ENCODE measurements at regions not wholly inside any gene's neighbourhood (a gene's known extent, or its start where the extent isn't known, plus 50 kb on each side); places are given as distances from the start of the nearest gene placed in this dataset.

- H3K9me3 ChIP-seq: peaks cover 3 to 6% of the 10 kb centered on the region in 2 donors
Observed at GRCh38 chr15:31488437-31489204, 162.0 kb downstream of the KLF13 start.

GRCh38 chr15:31489281-31489680 is 162.6 kb downstream of the KLF13 start:
- TF ChIP-seq CTCF (IDR thresholded peaks at IDR 0.05) (no peak), POLR2A (IDR thresholded peaks at IDR 0.05) (no peak), EP300 (IDR thresholded peaks at IDR 0.05; ENCODE audit: low read depth) (no peak), POLR2AphosphoS5 (IDR thresholded peaks at IDR 0.05) (no peak)
- peak overlapping the region; percentile 40 to 67 (median 64) for H3K27ac ChIP-seq

More at GRCh38 chr15:31488437-31489204, 162.0 kb downstream of the KLF13 start:
- Histone ChIP-seq H3K27me3 (peaks cover 5% of the 10 kb centered on the region), H3K4me3 (no peak overlapping the region), H3K4me1 (peaks cover 12 to 29% (median 22%) of the 10 kb centered on the region in 4 donors), H3K27ac (peak overlapping the region; percentile 40 to 67 (median 64)), H3K36me3 (no peaks in the 10 kb centered on the region)
- in situ Hi-C loops (cut with MboI; ENCODE audit: low pct_ligation_motif_present in 1 of 4, low pct_unique_long_range_greater_than_20kb in 1 of 4, low sequenced_read_pairs in 3 of 4): loop anchor here in 2 of 4 donors (5.0 to 10.0 kb wide), 2 partner anchors 154 to 276 kb away; no protein-coding TSS in a partner anchor
- intact Hi-C loops (cut with DNase I; ENCODE audit: low total_unique reads): loop anchor here (5.0 kb wide), 1 partner anchor 271 kb away; no protein-coding TSS in a partner anchor
- TF ChIP-seq EP300 (IDR thresholded peaks at IDR 0.05; ENCODE audit: low read depth) (no peak), POLR2AphosphoS5 (IDR thresholded peaks at IDR 0.05) (peak in 2 of 3 donors; percentile 24 to 28), CTCF (IDR thresholded peaks at IDR 0.05) (peak; percentile 87 to 99 (median 93)), POLR2A (IDR thresholded peaks at IDR 0.05) (no peak)
- peak; percentile 75 for DNase-seq
- WGBS, 2 donors (ENCODE audit: low coverage in 1 of 2): 0 to 22% methylated on average over 1 to 7 of the region's 7 CpGs

DNA sequence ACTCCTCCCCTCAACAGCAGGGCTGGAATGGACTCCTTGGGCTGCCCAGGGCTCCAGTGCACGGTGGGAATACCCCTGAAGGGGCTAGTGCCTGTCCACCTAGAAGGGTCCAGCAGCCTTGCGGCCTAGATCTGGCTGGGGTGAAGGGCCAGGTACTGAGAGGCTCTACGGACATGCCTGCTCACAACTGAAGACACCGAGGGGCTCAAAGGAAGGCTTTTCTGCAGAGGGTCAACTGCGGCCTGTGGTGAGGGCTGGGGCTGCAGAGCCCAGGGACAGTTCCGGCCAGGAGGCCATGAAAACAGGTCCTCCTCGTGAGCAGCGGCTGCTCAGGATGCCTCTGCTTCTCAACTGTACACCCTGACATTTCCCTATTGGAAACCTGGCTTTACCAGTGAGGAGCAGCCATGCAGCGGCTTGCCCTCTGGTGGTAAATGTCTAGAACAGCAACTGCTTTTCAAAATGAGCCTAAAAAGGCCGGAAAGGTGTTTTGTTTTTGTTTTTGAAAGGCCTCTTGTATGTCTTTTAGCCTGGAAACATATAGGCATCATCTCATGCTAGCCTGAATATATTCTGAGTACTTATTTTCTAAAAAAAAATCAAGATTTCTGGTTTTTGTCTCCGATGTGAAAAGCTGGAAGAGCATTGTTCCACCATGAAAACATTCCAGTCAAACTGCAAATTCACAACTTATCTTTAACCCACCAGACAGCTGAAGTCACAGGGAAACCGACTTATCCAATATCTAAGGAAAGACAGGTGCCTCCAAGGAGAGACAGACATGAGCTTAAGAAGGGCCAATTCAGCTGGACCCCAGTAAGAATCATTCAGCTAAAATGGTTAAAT is 163.4 kb downstream of the KLF13 start:
- in situ Hi-C loops (cut with MboI; ENCODE audit: low pct_ligation_motif_present in 1 of 4, low pct_unique_long_range_greater_than_20kb in 1 of 4, low sequenced_read_pairs in 3 of 4) (loop anchor here (5.0 to 10.0 kb wide), 6 partner anchors 55 to 295 kb away; no protein-coding TSS in a partner anchor), intact Hi-C loops (cut with DNase I; ENCODE audit: low total_unique reads) (loop anchor here (5.0 kb wide), 1 partner anchor 273 kb away; no protein-coding TSS in a partner anchor)
- Histone ChIP-seq H3K4me3 (no peak overlapping the region), H3K36me3 (no peaks in the 10 kb centered on the region), H3K27me3 (no peaks in the 10 kb centered on the region), H3K4me1 (peaks cover 12 to 29% (median 22%) of the 10 kb centered on the region in 4 donors), H3K9me3 (peaks cover 3 to 6% of the 10 kb centered on the region in 2 donors), H3K27ac (peak overlapping the region in 3 of 4 donors; percentile 12 to 67 (median 61))
- peak; percentile 43 for DNase-seq
- TF ChIP-seq CTCF (IDR thresholded peaks at IDR 0.05): peak; percentile 92 to 95 (median 94)
- TF ChIP-seq EP300 (IDR thresholded peaks at IDR 0.05; ENCODE audit: low read depth): no peak
- TF ChIP-seq POLR2A (IDR thresholded peaks at IDR 0.05): no peak
- peak in 1 of 3 donors; percentile 7 for TF ChIP-seq POLR2AphosphoS5 (IDR thresholded peaks at IDR 0.05)
- WGBS, 2 donors (ENCODE audit: low coverage in 1 of 2): 36 to 43% methylated on average over 3 to 12 of the region's 12 CpGs

More at GRCh38 chr15:31489281-31489680, 162.6 kb downstream of the KLF13 start:
- Histone ChIP-seq H3K4me3 (no peak overlapping the region), H3K4me1 (peaks cover 12 to 29% (median 22%) of the 10 kb centered on the region in 4 donors), H3K27me3 (peaks cover 1% of the 10 kb centered on the region), H3K36me3 (no peaks in the 10 kb centered on the region), H3K9me3 (peaks cover 3 to 6% of the 10 kb centered on the region in 2 donors)
- DNase-seq: no peak
- WGBS, 2 donors (ENCODE audit: low coverage in 1 of 2): 65% methylated on average over 2 of the region's 2 CpGs; no CpG with 5 or more reads in 1 of the 2 donors
- in situ Hi-C loops (cut with MboI; ENCODE audit: low pct_ligation_motif_present in 1 of 4, low pct_unique_long_range_greater_than_20kb in 1 of 4, low sequenced_read_pairs in 3 of 4): loop anchor here in 2 of 4 donors (5.0 to 10.0 kb wide), 2 partner anchors 154 to 277 kb away; no protein-coding TSS in a partner anchor
- intact Hi-C loops (cut with DNase I; ENCODE audit: low total_unique reads): loop anchor here (5.0 kb wide), 1 partner anchor 272 kb away; no protein-coding TSS in a partner anchor

All from transverse colon (tissue), 4 donors.